Gastrocnemius medialis (tissue), 4 donors: ENCODE measurements at regions not wholly inside any gene's neighbourhood (a gene's known extent, or its start where the extent isn't known, plus 50 kb on each side); places are given as distances from the start of the nearest gene placed in this dataset.
"Not testable (repeated sequence)": the region's sequence is repeated elsewhere in the genome, so short reads cannot be mapped to it uniquely, and the experiment has no call there.

Experiments
- ATAC-seq, 2 donors: fragments of 150-250 bp; one replicate each; pipeline ENCODE4 v1.9.1; 2016
- DNase-seq, 2 donors: peaks; one replicate each; pipeline ENCODE4 v3.0.0-alpha.2; 2019
- H3K27ac ChIP-seq, 4 donors: fragments of 200-600 bp; sonication (generic); 1 replicate in 1 of 4; 2 replicates in 3 of 4; pipeline ENCODE4 v1.5.1; 2016 to 2018; ENCODE audit warnings: mild to moderate bottlenecking in 2 of 4, moderate library complexity in 1 of 4
- H3K27me3 ChIP-seq, 3 donors: fragments of 200-600 bp; sonication (generic) in 2 of 3; 1 replicate in 1 of 3; 2 replicates in 2 of 3; pipeline versions ENCODE4 v1.5.1 to v1.6.0; 2016 to 2019; ENCODE audit warnings: mild to moderate bottlenecking in 1 of 3, moderate library complexity in 1 of 3
- H3K36me3 ChIP-seq, 2 donors: fragments of 200-600 bp; sonication (generic) in 1 of 2; one replicate each; pipeline ENCODE4 v1.5.1; 2017 to 2018
- H3K4me1 ChIP-seq, 2 donors: fragments of 200-600 bp; sonication (generic) in 1 of 2; one replicate each; pipeline ENCODE4 v1.5.1; 2016 to 2017; ENCODE audit warnings: mild to moderate bottlenecking in 2 of 2
- H3K4me3 ChIP-seq, 4 donors: fragments of 200-600 bp; sonication (generic) in 3 of 4; 1 replicate in 1 of 4; 2 replicates in 3 of 4; pipeline ENCODE4 v1.5.1; 2016 to 2019; ENCODE audit warnings: mild to moderate bottlenecking in 2 of 4
- H3K9me3 ChIP-seq, 3 donors: fragments of 200-600 bp; sonication (generic) in 2 of 3; 1 replicate in 1 of 3; 2 replicates in 2 of 3; pipeline ENCODE4 v1.5.1; 2016 to 2019
- CTCF ChIP-seq, 5 experiments: fragments of 450-650 bp in 3 of 5; fragments of 200-600 bp in 2 of 5; sonication (generic) in 2 of 5; IDR thresholded peaks in 4 of 5; conservative IDR thresholded peaks in 1 of 5; 1 replicate in 4 of 5; 2 replicates in 1 of 5; pipeline ENCODE4 v1.5.1; 2016 to 2019; ENCODE audit warnings: antibody characterized with exemption in 5 of 5, mild to moderate bottlenecking in 3 of 5, moderate library complexity in 3 of 5
- POLR2A ChIP-seq, 2 donors: fragments of 450-650 bp; IDR thresholded peaks; one replicate each; pipeline ENCODE4 v1.6.1; 2017; ENCODE audit warnings: antibody characterized with exemption in 2 of 2, mild to moderate bottlenecking in 2 of 2, moderate library complexity in 2 of 2
- in situ Hi-C, 4 donors: fragments of 200-750 bp; cut with MboI; loops; one replicate each; pipeline versions ENCODE4 v1.15.0 to v1.8.0; 2017; ENCODE audit warnings: low sequenced_read_pairs in 4 of 4
- intact Hi-C: fragments of 100-400 bp; cut with DNase I; formaldehyde crosslinking; loops from one replicate; pipeline ENCODE4 v1.15.1; 2023; ENCODE audit warnings: low total_unique reads

- Histone ChIP-seq H3K27ac (no peak overlapping the region), H3K9me3 (no peaks in the 10 kb centered on the region), H3K4me3 (no peak overlapping the region), H3K27me3 (no peaks in the 10 kb centered on the region), H3K4me1 (no peaks in the 10 kb centered on the region), H3K36me3 (no peaks in the 10 kb centered on the region)
- ATAC-seq (no peak), DNase-seq (no peak)
- intact Hi-C loops, result no loop called here
- in situ Hi-C loops, result no loop called here
- TF ChIP-seq CTCF (IDR thresholded peaks at IDR 0.05 in 4 of 5, conservative IDR thresholded peaks at IDR 0.05 in 1 of 5), result no peak
- no peak for TF ChIP-seq POLR2A (IDR thresholded peaks at IDR 0.05)
These were observed 344.6 kb downstream of the MMUT start for GRCh38 chr6:49118478-49118877.

DNA sequence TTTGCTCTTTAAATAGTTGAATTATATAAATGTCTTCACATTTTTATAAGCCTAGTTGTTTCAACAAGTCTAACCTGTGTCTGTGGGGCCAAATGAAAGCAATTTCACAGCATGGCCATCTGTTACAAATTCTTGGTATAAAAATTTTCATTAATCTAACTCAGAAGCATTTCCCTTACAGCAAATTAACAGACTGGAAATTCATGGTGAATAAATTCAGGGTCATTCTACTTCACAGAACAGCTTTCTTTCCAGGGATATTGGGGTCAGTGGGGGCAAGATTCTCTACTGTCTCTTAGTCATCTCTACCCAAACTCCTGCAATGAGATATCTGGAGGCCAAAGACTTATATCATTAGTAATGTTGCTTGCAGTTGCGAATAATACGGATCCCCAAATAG is 352.1 kb downstream of the MMUT start:
- DNase-seq (no peak), ATAC-seq (no peak)
- H3K9me3 ChIP-seq, result no peaks in the 10 kb centered on the region
- no peak overlapping the region for H3K4me3 ChIP-seq
- no peak overlapping the region for H3K27ac ChIP-seq
- no peaks in the 10 kb centered on the region for H3K36me3 ChIP-seq
- no peak for TF ChIP-seq POLR2A (IDR thresholded peaks at IDR 0.05)
- no peak for TF ChIP-seq CTCF (IDR thresholded peaks at IDR 0.05 in 4 of 5, conservative IDR thresholded peaks at IDR 0.05 in 1 of 5)
- H3K27me3 ChIP-seq, result no peaks in the 10 kb centered on the region
- H3K4me1 ChIP-seq, result no peaks in the 10 kb centered on the region
- in situ Hi-C loops, result no loop called here
- intact Hi-C loops, result no loop called here

GRCh38 chr6:49097664-49098063 is 365.4 kb downstream of the MMUT start:
- H3K4me3 ChIP-seq, DNase-seq, H3K27me3 ChIP-seq, in situ Hi-C loops, H3K9me3 ChIP-seq, ATAC-seq, H3K36me3 ChIP-seq, H3K27ac ChIP-seq, intact Hi-C loops, H3K4me1 ChIP-seq: not testable (repeated sequence)

DNA sequence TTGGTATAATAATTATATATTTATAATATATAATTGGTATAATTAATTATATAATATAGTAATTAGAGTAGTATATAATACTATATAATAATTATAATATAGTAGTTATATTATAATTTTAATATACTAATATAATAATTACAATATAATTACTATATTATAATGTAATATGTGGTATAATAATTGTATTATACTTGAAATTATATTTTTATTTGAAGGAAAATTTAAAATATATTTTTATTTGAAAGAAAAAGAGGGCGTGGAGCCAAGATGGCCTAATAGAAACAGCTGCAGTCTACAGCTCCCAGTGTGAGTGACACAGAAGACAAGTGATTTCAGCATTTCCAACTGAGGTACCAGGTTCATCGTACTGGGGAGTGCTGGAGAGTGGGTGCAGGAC is 365.9 kb downstream of the MMUT start:
- no peaks in the 10 kb centered on the region for H3K36me3 ChIP-seq
- H3K9me3 ChIP-seq, result no peaks in the 10 kb centered on the region
- no peaks in the 10 kb centered on the region for H3K27me3 ChIP-seq
- TF ChIP-seq POLR2A (IDR thresholded peaks at IDR 0.05), result no peak
- no peak for TF ChIP-seq CTCF (IDR thresholded peaks at IDR 0.05 in 4 of 5, conservative IDR thresholded peaks at IDR 0.05 in 1 of 5)
- DNase-seq (no peak), ATAC-seq (no peak)
- no peak overlapping the region for H3K27ac ChIP-seq
- no peaks in the 10 kb centered on the region for H3K4me1 ChIP-seq
- no peak overlapping the region for H3K4me3 ChIP-seq
- in situ Hi-C loops, result no loop called here
- intact Hi-C loops, result no loop called here

GRCh38 chr6:49088631-49089030 is 374.4 kb downstream of the MMUT start:
- no peak overlapping the region for H3K4me3 ChIP-seq
- in situ Hi-C loops (no loop called here), intact Hi-C loops (no loop called here)
- H3K4me1 ChIP-seq, result no peaks in the 10 kb centered on the region
- DNase-seq (no peak), ATAC-seq (no peak)
- H3K27me3 ChIP-seq, result no peaks in the 10 kb centered on the region
- H3K27ac ChIP-seq, result no peak overlapping the region
- no peak for TF ChIP-seq CTCF (IDR thresholded peaks at IDR 0.05 in 4 of 5, conservative IDR thresholded peaks at IDR 0.05 in 1 of 5)
- TF ChIP-seq POLR2A (IDR thresholded peaks at IDR 0.05), result no peak
- no peaks in the 10 kb centered on the region for H3K36me3 ChIP-seq
- no peaks in the 10 kb centered on the region for H3K9me3 ChIP-seq
